Inflammatory macrophage treated with lipopolysaccharide for 4 hours (primary cell): ENCODE measurements at regions not wholly inside any gene's neighbourhood (a gene's known extent, or its start where the extent isn't known, plus 50 kb on each side); places are given as distances from the start of the nearest gene placed in this dataset.

Experiments used
- DNase-seq: peaks from one replicate; pipeline ENCODE4 v3.0.0-alpha.2; 2020

GRCh38 chr3:64306745-64307144 lies 81.5 kb upstream of the PRICKLE2 start:
- DNase-seq = no peak

GRCh38 chr3:64305731-64306130 lies 80.5 kb upstream of the PRICKLE2 start:
- no peak for DNase-seq

GRCh38 chr3:64304828-64305410 lies 79.7 kb upstream of the PRICKLE2 start:
- no peak for DNase-seq

GRCh38 chr3:64303881-64304280 lies 78.6 kb upstream of the PRICKLE2 start:
- no peak for DNase-seq

GRCh38 chr3:64303401-64303800 lies 78.1 kb upstream of the PRICKLE2 start:
- DNase-seq = no peak

GRCh38 chr3:64301476-64301875 lies 76.2 kb upstream of the PRICKLE2 start:
- no peak for DNase-seq

- DNase-seq = no peak
Observed at GRCh38 chr3:64300790-64301423, 75.6 kb upstream of the PRICKLE2 start.

- no peak for DNase-seq
Observed at GRCh38 chr3:64299206-64299605, 73.9 kb upstream of the PRICKLE2 start.

GRCh38 chr3:64297563-64297962 lies 72.3 kb upstream of the PRICKLE2 start:
- DNase-seq = no peak

GRCh38 chr3:64295594-64295993 lies 70.3 kb upstream of the PRICKLE2 start:
- DNase-seq = no peak

GRCh38 chr3:64294771-64295170 lies 69.5 kb upstream of the PRICKLE2 start:
- DNase-seq = no peak

GRCh38 chr3:64293121-64293520 lies 67.9 kb upstream of the PRICKLE2 start:
- no peak for DNase-seq

GRCh38 chr3:64291956-64292355 lies 66.7 kb upstream of the PRICKLE2 start:
- no peak for DNase-seq

- DNase-seq = no peak
Observed at GRCh38 chr3:64291345-64291744, 66.1 kb upstream of the PRICKLE2 start.

- no peak for DNase-seq
Observed at GRCh38 chr3:64290864-64291263, 65.6 kb upstream of the PRICKLE2 start.

GRCh38 chr3:64290161-64290560 lies 64.9 kb upstream of the PRICKLE2 start:
- no peak for DNase-seq

- no peak for DNase-seq
Observed at GRCh38 chr3:64289622-64290021, 64.4 kb upstream of the PRICKLE2 start.

- no peak for DNase-seq
Observed at GRCh38 chr3:64278625-64279024, 53.4 kb upstream of the PRICKLE2 start.

GRCh38 chr3:64276131-64276530 lies 50.9 kb upstream of the PRICKLE2 start:
- no peak for DNase-seq
